K562 (cell line): ENCODE measurements at regions not wholly inside any gene's neighbourhood (a gene's known extent, or its start where the extent isn't known, plus 50 kb on each side); places are given as distances from the start of the nearest gene placed in this dataset.

Source experiments
- ATAC-seq: fragments of 200-7000 bp; cut with Tn5 transposase; 3 replicates; pipeline ENCODE4 v1.9.1; 2020; ENCODE audit warnings: moderate library complexity
- BruUV-seq: library from RNA; stranded (reverse); fragments of 400-500 nt; replicated peaks from 2 replicates; lab custom pipeline; 2021; lab: Mats Ljungman, UMichigan
- CTCF ChIA-PET: fragments of 300-600 bp; formaldehyde crosslinking; extraction: SDS; loops from one replicate; lab custom pipeline; 2021; ENCODE audit warnings: low intra/inter-chr PET ratio; lab: Yijun Ruan, JAX
- POLR2A ChIA-PET: fragments of 300-600, 350-650 bp; sonication (Branson Sonifier 250); formaldehyde crosslinking; extraction: SDS; loops from one replicate; lab custom pipeline; 2021; ENCODE audit warnings: antibody characterized with exemption, inconsistent platforms; lab: Yijun Ruan, JAX
- DNase-seq, 4 experiments: peaks; one replicate each; pipeline versions ENCODE4 v3.0.0 to v3.0.0-alpha.2; 2011 to 2018; ENCODE audit warnings: low spot score in 3 of 4, mixed read lengths in 3 of 4; ENCODE audit errors: extremely low read depth in 1 of 4
- FAIRE-seq: peaks from 2 replicates; lab custom pipeline; 2011; peaks lifted over from hg19 to GRCh38; lab: Jason Lieb, UNC
- H2AFZ ChIP-seq: 2 replicates; pipeline ENCODE4 v1.6.0; 2011; ENCODE audit warnings: low read depth, low read length, control low read depth, inconsistent platforms
- H3K27ac ChIP-seq: fragments of 200-600 bp; 3 replicates; pipeline ENCODE4 v1.8.0; 2011; ENCODE audit warnings: low read depth, mild to moderate bottlenecking, control low read depth, inconsistent platforms, low read length, moderate library complexity, mixed read lengths; ENCODE audit errors: extremely low read depth
- H3K27me3 ChIP-seq, 2 experiments: fragments of 300-600 bp in 1 of 2; 2 replicates in 1 of 2; 3 replicates in 1 of 2; pipeline versions ENCODE4 v1.6.0 to v1.8.0; 2011; ENCODE audit warnings: inconsistent platforms in 2 of 2, low read length in 2 of 2, mild to moderate bottlenecking in 1 of 2, mixed read lengths in 1 of 2, moderate library complexity in 1 of 2; ENCODE audit not compliant: control insufficient read depth in 2 of 2, insufficient read depth in 2 of 2
- H3K36me3 ChIP-seq: fragments of 300-600 bp; 3 replicates; pipeline ENCODE4 v1.8.0; 2011; ENCODE audit warnings: mild to moderate bottlenecking, low read length, inconsistent platforms; ENCODE audit not compliant: control insufficient read depth, insufficient read depth
- H3K4me1 ChIP-seq, 2 experiments: fragments of 200-600 bp in 1 of 2; replicated peaks in 1 of 2; 2 replicates in 1 of 2; 3 replicates in 1 of 2; pipeline versions ENCODE4 v1.5.1 to v1.8.0; 2011; ENCODE audit warnings: inconsistent platforms in 2 of 2, low read length in 2 of 2, mild to moderate bottlenecking in 1 of 2, mixed read lengths in 1 of 2, moderate library complexity in 1 of 2; ENCODE audit not compliant: control insufficient read depth in 2 of 2, insufficient read depth in 2 of 2
- H3K4me2 ChIP-seq: 2 replicates; pipeline ENCODE4 v1.6.1; 2011; ENCODE audit warnings: low read length, control low read depth, inconsistent platforms, mixed read lengths; ENCODE audit not compliant: insufficient read depth
- H3K4me3 ChIP-seq: fragments of 200-600 bp; sonication (generic), shearing (Covaris generic); 2 replicates; pipeline ENCODE4 v1.5.1; 2016; ENCODE audit warnings: control low read depth, inconsistent platforms
- H3K79me2 ChIP-seq: fragments of 200-600 bp; 3 replicates; pipeline ENCODE4 v1.8.0; 2011; ENCODE audit warnings: low read length, inconsistent platforms; ENCODE audit not compliant: control insufficient read depth, insufficient read depth
- H3K9ac ChIP-seq, 2 experiments: 2 replicates each; pipeline versions ENCODE4 v1.6.0 to v1.6.1; 2011; ENCODE audit warnings: low read depth in 2 of 2, low read length in 2 of 2, control low read depth in 1 of 2, inconsistent platforms in 1 of 2, mild to moderate bottlenecking in 1 of 2, mixed read lengths in 1 of 2; ENCODE audit not compliant: insufficient read depth in 1 of 2
- H3K9me1 ChIP-seq: one replicate; pipeline ENCODE4 v1.6.0; 2011; ENCODE audit warnings: inconsistent platforms, mild to moderate bottlenecking, low read length, moderate library complexity; ENCODE audit not compliant: control insufficient read depth, insufficient read depth
- H3K9me3 ChIP-seq: replicated peaks from 2 replicates; pipeline ENCODE4 v1.5.1; 2011; ENCODE audit warnings: low read depth, low read length, inconsistent platforms; ENCODE audit not compliant: control insufficient read depth, insufficient read depth
- H4K20me1 ChIP-seq: replicated peaks from 2 replicates; pipeline ENCODE4 v1.6.1; 2011; ENCODE audit warnings: low read length, inconsistent platforms, mixed read lengths; ENCODE audit not compliant: control insufficient read depth, insufficient read depth
- CBFA2T3 ChIP-seq: fragments of 450-650 bp; IDR thresholded peaks from 2 replicates; pipeline ENCODE4 v1.6.1; 2017
- CEBPB ChIP-seq: fragments of 450-650 bp; IDR thresholded peaks from 2 replicates; pipeline ENCODE4 v1.6.1; 2016; ENCODE audit warnings: missing genetic modification characterization, missing compliant biosample characterization
- ERF ChIP-seq: fragments of 450-650 bp; formaldehyde crosslinking; IDR thresholded peaks from 2 replicates; pipeline ENCODE4 v1.4.0; 2020; ENCODE audit warnings: mild to moderate bottlenecking, mixed read lengths
- KLF1 ChIP-seq: fragments of 450-650 bp; IDR thresholded peaks from 2 replicates; pipeline ENCODE4 v1.6.1; 2016; ENCODE audit warnings: missing genetic modification characterization, missing compliant biosample characterization
- NFYB ChIP-seq: IDR thresholded peaks from 2 replicates; pipeline ENCODE4 v1.6.1; 2011; ENCODE audit warnings: mild to moderate bottlenecking, moderate library complexity; ENCODE audit not compliant: insufficient read length; ENCODE audit errors: extremely low read depth
- RBBP5 ChIP-seq: fragments of 200-600 bp; sonication (generic); IDR thresholded peaks from 2 replicates; pipeline ENCODE4 v1.6.1; 2012; ENCODE audit warnings: borderline replicate concordance, mild to moderate bottlenecking, low read length, control low read depth, inconsistent platforms; ENCODE audit not compliant: insufficient read depth, poor library complexity, severe bottlenecking
- ZNF766 ChIP-seq: fragments of 200-800 bp; sonication (Bioruptor generic); conservative IDR thresholded peaks from 2 replicates; pipeline ENCODE4 v1.6.1; 2016; ENCODE audit warnings: missing genetic modification characterization, missing compliant biosample characterization
- WGBS: fragments of 100-300 bp; shearing (Covaris generic); methylation state at CpG from one replicate; pipeline ENCODE4 v1.1.6; 2016; ENCODE audit warnings: low coverage, mixed read lengths; ENCODE audit not compliant: insufficient coverage; ENCODE audit errors: missing lambda C conversion rate; 5-methylcytosine and 5-hydroxymethylcytosine counted together
- in situ Hi-C: fragments of 300-500 bp; cut with MboI; formaldehyde crosslinking; loops from 4 replicates; pipeline ENCODE4 v1.15.0; 2018; ENCODE audit warnings: inconsistent platforms, mixed read lengths
- intact Hi-C: fragments of 100-400 bp; cut with micrococcal nuclease; formaldehyde crosslinking; loops from 2 replicates; pipeline ENCODE4 v1.14.2; 2022
- TF ChIP-seq, protein P1 (sequence below): fragments of 450-650 bp; formaldehyde crosslinking; IDR thresholded peaks from 2 replicates; pipeline ENCODE4 v1.4.0; 2020; ENCODE audit warnings: mild to moderate bottlenecking
- TF ChIP-seq, protein P2 (sequence below), 3 experiments: IDR thresholded peaks in 2 of 3; conservative IDR thresholded peaks in 1 of 3; 2 replicates each; pipeline ENCODE4 v1.5.1; 2011 to 2012; ENCODE audit warnings: low read length in 3 of 3, mild to moderate bottlenecking in 3 of 3, control low read depth in 2 of 3, improper control_type of control experiment in 1 of 3, inconsistent platforms in 1 of 3, low read depth in 1 of 3, mixed read lengths in 1 of 3, moderate library complexity in 1 of 3; ENCODE audit not compliant: insufficient read depth in 2 of 3
- TF ChIP-seq, protein P3 (sequence below): sonication (generic); formaldehyde crosslinking; IDR thresholded peaks from 2 replicates; pipeline ENCODE4 v1.8.0; 2022; ENCODE audit warnings: missing genetic modification reagents, mild to moderate bottlenecking, borderline replicate concordance
- TF ChIP-seq, protein P4 (sequence below): fragments of 450-650 bp; IDR thresholded peaks from 2 replicates; pipeline ENCODE4 v1.6.1; 2018; ENCODE audit not compliant: partially characterized antibody

DNA sequence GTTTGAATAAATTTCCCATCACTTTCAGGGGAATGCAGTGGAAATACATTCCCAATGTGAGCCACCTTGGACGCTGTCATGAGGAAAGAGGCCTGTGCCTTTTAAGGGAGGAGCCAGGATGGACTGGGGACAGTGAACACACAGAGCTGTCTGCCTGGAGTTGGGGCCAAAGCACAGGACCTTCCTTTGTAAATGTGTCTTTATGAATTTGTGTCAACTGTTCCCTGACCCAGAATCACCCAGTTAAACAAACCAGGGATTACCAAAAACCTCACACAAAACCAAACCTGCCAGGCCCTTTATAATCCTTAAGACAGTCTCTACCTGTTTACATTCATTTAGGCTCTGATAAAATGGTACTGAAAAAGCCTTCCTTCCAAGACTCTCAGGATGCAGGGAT, 513.7 kb downstream of the MAFB start:
- intact Hi-C loops, result no loop called here
- WGBS, result 0% methylated on average over 1 of the region's 1 CpG
- in situ Hi-C loops, result no loop called here
- Histone ChIP-seq H3K79me2 (no peaks in the 10 kb centered on the region), H3K27me3 (no peaks in the 10 kb centered on the region), H4K20me1 (no peaks in the 10 kb centered on the region), H3K9me1 (no peaks in the 10 kb centered on the region), H3K36me3 (no peaks in the 10 kb centered on the region), H2AFZ (no peak overlapping the region), H3K9me3 (no peaks in the 10 kb centered on the region; the same call in 1 of the 2 replicates), H3K27ac (no peak overlapping the region), H3K4me1 (no peaks in the 10 kb centered on the region), H3K9ac (no peak overlapping the region), H3K4me2 (no peak overlapping the region), H3K4me3 (no peak overlapping the region)
- ATAC-seq (no peak), FAIRE-seq (no peak), DNase-seq (no peak)
- TF ChIP-seq KLF1 (tag) (no peak), ZNF766 (CRISPR knock-in tag) (no peak), CBFA2T3 (no peak), ERF (CRISPR knock-in tag) (no peak), NFYB (no peak), RBBP5 (no peak), CEBPB (tag) (no peak)
- TF ChIP-seq, protein P1, sequence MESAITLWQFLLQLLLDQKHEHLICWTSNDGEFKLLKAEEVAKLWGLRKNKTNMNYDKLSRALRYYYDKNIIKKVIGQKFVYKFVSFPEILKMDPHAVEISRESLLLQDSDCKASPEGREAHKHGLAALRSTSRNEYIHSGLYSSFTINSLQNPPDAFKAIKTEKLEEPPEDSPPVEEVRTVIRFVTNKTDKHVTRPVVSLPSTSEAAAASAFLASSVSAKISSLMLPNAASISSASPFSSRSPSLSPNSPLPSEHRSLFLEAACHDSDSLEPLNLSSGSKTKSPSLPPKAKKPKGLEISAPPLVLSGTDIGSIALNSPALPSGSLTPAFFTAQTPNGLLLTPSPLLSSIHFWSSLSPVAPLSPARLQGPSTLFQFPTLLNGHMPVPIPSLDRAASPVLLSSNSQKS (CRISPR knock-in tag), result no peak
- TF ChIP-seq, protein P2, sequence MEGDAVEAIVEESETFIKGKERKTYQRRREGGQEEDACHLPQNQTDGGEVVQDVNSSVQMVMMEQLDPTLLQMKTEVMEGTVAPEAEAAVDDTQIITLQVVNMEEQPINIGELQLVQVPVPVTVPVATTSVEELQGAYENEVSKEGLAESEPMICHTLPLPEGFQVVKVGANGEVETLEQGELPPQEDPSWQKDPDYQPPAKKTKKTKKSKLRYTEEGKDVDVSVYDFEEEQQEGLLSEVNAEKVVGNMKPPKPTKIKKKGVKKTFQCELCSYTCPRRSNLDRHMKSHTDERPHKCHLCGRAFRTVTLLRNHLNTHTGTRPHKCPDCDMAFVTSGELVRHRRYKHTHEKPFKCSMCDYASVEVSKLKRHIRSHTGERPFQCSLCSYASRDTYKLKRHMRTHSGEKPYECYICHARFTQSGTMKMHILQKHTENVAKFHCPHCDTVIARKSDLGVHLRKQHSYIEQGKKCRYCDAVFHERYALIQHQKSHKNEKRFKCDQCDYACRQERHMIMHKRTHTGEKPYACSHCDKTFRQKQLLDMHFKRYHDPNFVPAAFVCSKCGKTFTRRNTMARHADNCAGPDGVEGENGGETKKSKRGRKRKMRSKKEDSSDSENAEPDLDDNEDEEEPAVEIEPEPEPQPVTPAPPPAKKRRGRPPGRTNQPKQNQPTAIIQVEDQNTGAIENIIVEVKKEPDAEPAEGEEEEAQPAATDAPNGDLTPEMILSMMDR (IDR thresholded peaks at IDR 0.05 in 2 of 3, conservative IDR thresholded peaks at IDR 0.05 in 1 of 3; ENCODE audit: insufficient read depth in 2 of 3, low read depth in 1 of 3, low read length in 3 of 3), result no peak
- TF ChIP-seq, protein P3, sequence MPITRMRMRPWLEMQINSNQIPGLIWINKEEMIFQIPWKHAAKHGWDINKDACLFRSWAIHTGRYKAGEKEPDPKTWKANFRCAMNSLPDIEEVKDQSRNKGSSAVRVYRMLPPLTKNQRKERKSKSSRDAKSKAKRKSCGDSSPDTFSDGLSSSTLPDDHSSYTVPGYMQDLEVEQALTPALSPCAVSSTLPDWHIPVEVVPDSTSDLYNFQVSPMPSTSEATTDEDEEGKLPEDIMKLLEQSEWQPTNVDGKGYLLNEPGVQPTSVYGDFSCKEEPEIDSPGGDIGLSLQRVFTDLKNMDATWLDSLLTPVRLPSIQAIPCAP (CRISPR knock-in tag), result no peak
- TF ChIP-seq, protein P4, sequence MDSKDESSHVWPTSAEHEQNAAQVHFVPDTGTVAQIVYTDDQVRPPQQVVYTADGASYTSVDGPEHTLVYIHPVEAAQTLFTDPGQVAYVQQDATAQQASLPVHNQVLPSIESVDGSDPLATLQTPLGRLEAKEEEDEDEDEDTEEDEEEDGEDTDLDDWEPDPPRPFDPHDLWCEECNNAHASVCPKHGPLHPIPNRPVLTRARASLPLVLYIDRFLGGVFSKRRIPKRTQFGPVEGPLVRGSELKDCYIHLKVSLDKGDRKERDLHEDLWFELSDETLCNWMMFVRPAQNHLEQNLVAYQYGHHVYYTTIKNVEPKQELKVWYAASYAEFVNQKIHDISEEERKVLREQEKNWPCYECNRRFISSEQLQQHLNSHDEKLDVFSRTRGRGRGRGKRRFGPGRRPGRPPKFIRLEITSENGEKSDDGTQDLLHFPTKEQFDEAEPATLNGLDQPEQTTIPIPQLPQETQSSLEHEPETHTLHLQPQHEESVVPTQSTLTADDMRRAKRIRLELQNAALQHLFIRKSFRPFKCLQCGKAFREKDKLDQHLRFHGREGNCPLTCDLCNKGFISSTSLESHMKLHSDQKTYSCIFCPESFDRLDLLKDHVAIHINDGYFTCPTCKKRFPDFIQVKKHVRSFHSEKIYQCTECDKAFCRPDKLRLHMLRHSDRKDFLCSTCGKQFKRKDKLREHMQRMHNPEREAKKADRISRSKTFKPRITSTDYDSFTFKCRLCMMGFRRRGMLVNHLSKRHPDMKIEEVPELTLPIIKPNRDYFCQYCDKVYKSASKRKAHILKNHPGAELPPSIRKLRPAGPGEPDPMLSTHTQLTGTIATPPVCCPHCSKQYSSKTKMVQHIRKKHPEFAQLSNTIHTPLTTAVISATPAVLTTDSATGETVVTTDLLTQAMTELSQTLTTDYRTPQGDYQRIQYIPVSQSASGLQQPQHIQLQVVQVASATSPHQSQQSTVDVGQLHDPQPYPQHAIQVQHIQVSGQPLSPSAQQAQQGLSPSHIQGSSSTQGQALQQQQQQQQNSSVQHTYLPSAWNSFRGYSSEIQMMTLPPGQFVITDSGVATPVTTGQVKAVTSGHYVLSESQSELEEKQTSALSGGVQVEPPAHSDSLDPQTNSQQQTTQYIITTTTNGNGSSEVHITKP, result no peak
- POLR2A ChIA-PET, result no interaction called here
- no TSS peak for BruUV-seq
- CTCF ChIA-PET, result no interaction called here
